NCI-H128 (cell line): ENCODE measurements at regions not wholly inside any gene's neighbourhood (a gene's known extent, or its start where the extent isn't known, plus 50 kb on each side); places are given as distances from the start of the nearest gene placed in this dataset.

Experiments used
- DNase-seq: peaks from one replicate; lab custom pipeline; 2025; ENCODE audit not compliant: unreplicated experiment; lab: John Stamatoyannopoulos, UW

DNA sequence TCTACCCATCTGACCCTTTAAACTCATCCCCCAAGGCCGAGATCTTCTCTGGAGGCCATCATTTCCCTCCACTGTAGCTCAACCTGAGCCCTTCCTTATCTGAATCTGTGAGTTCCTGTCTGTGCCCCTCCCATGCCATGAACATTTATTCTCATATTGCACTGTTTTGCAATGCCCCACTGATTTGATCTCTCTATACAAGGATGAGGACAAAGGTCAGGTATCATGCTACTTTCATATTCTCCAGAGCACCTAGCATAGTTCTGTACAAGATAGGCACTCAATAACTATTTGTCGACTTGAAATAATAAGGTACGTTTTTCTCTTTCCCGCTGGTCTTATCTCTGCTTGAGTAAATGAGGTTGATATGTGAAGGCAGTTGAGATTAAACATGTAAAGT, 135.5 kb downstream of the KLF5 start:
- no peak for DNase-seq

DNA sequence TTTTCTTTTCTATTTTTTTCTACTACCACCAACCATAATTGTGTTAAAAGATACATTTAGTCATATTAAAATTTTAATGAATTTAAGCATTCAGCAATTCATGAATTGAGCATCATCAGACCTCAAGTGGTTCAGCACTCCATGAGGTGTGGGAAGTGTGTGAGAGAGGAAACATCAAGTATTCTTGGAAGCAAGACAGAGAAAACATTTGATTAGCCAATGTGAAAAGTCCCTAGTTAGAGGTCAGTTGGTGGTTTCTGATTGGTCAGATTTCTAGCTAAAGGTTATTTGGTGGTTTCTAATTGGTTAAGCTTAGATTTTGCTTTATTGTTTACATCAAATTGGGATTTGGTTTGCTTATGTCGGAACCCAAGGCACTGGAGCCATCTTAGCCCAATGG, 134.7 kb downstream of the KLF5 start:
- no peak for DNase-seq

DNA sequence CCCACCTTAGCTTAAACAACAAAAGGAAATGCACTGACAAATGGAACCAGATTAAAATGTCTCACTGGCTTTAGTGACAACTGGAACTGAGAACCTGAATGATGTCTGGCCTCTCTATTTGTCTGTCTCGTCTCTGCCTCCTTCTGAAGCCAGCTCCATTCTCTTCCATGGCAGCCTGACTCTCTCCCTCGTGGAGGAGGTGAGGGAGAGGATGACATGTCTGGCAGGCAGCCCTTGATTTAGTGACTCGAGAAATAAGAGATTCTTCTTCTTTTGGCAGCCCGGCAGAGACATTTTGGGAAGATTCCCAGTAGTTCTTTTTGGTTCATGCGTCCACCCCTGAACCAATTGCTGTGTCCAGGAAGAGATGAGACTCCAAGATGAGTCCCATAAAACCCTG, 131.7 kb downstream of the KLF5 start:
- no peak for DNase-seq

DNA sequence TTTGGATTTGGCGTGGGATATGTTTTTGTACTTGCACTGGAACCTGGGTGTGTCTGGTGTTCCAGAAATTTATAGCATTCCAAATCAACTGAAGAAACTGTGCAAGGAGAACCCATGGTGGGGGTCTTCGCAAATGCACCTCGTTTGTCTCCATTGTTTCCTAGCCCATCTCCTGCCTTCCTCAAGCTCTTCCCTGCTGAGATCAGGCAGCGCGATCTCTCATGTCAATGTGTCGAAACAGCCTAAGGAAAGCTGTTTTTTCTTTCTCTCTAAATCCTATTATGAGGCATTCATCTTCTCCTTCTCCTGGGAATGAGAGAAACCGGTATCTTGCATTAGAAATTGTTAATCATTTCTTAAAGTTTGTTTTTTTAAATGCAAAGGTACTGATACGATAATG, 131.0 kb downstream of the KLF5 start:
- DNase-seq = no peak

DNA sequence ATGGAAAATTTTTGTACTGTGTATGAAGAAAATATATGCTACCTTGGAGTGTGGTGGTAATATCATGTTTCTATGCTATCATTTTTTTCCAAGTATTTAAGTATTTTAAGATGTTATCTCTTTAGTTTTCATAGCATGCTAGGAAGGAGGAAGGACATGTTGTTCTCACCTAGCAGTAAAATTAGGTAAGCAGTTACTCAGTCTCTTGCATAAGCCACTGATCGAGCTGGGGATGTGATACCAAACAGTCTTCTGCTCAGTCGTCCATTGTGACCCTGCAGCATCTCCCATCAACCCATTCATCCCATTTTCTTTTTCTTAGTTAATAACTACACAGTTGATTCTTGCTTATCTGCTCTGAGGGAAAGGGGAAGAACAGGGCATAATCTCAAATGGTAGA, 130.6 kb downstream of the KLF5 start:
- DNase-seq = no peak

DNA sequence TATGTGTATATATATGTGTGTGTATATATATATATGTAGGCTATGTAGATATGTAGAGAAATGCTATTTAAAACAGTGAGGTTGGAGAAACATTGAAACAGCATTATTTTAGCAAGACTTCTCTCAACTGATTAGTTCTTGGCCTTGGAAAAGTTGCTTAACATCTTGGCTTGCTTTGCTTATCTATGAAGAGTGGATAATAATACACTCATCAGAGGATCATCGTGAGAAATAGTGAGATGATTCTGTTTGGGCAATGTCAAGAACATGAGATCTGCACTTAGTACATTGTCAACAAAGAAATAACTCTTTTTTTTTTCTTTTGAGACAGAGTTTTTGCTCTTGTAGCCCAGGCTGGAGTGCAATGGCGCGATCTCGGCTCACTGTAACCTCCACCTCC, 128.3 kb downstream of the KLF5 start:
- DNase-seq = no peak

DNA sequence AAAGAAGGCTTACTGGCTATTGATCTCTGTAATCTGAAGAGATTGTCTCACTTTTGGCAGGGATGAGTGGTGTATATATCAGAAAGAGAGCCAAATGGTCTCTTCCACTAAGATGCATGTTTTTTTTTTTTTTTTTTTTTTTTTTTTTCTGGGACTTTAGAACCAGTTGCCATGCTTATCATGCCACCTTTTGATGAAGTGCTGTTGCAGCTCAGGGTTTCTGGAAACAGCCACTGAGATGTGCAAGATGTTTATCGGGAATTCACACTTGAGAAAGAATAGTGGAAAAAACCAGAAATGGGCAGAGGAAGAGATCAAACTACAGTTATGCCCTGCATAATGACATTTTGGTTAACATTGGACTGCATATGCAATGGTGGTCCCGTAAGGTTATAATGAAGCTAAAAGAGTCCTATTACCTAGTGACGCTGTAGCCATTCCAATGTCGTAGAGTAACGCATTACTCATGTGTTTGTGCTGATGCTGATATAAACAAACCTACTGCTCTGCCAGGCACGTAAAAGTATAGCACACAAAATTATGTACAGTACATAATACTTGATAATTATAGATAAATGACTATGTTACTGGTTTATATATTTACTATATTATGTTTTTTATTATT, 121.0 kb downstream of the KLF5 start:
- no peak for DNase-seq

DNA sequence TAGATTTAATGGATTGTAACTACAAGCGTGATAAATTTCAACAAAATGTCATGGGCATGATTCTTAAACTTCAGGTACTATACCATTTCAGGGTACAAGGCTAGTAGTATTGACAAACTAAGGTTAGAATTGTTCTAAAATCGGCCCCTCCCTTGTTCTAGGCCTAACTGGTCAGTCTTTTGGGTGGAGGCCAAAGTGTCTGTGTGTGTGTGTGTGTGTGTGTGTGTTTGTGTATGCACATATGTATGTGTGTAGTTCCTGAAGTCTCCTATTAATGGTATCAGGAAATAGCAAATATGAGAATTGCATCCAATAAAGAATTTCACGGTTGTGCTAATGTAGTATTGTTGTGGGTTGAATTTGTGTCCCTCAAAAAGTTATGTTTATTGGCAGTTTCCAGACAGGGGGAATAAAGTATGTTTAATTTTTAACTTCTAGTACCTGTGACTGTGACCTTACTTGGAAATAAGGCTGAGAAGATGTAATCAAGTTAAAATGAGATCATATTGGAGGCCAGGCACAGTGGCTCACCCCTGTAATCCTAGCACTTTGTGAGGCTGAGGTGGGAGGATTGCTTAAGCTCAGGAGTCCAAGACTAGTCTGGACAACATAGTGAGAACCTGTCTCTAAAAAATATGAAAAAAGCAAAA, 119.2 kb downstream of the KLF5 start:
- no peak for DNase-seq

DNA sequence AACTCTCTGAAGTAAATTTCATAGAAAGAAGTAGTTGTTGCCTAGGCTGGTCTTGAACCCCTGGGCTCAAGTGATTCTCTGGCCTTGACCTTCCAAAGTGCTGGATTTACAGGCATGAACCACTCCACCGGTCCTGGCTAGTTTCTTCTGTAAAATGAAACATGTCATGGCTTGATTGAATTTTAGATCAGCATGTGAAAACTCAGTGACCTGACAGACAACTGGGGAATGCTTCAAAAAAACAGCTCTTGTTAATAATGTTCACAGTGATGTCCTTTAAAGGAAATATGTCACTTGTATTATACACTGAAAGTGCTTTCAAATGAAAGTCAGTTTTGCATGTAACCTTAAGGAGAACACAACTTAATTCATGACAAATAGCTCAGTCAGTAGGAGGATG, 118.2 kb downstream of the KLF5 start:
- DNase-seq = no peak

DNA sequence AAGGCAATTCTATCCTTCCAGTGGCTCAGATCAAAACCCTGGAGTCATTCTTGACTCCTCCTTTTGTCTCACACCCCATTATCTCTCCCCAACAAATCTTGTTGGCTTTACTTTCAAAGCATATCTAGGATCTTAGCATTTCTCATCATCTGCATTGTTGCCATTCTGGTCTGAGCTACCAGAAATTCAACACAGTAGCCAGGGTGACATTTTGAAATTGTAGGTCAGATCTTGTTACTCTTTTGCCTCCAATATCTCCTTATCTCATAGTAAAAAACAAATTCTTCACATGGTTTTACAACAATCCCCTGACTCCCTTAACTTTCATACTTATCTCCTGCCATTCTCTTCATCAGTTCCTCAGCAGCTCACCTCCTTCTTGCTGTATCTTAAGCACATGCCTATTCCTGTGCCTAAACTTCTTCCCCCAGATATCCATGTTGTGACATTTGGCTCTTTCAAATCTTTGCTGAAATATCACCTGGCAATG, 115.8 kb downstream of the KLF5 start:
- DNase-seq = no peak

DNA sequence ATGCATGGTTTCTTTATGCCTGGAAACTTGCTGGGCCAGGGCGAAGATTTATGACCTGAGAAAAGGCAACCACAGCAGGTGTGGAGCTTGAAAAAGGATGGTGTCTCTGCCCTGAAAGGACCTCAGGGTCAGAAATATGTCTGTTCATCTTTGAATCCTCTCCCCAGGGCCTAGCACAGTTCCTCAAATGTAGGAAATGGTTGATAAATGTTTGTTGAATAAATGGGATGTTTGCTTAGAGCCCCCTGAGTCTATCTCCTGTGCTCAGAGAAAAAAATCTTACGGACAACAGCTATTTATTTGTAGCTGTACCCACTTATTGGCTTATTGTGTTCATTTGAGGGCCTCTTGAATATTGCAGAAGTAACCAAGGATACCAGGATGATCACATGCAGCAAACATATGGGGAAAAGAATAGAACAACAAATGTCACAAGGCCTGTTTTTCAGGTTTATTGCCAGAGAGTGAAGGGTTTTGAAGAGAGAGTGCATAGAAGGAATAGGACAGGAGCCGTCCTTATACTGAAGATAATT, 114.5 kb downstream of the KLF5 start:
- DNase-seq = no peak

DNA sequence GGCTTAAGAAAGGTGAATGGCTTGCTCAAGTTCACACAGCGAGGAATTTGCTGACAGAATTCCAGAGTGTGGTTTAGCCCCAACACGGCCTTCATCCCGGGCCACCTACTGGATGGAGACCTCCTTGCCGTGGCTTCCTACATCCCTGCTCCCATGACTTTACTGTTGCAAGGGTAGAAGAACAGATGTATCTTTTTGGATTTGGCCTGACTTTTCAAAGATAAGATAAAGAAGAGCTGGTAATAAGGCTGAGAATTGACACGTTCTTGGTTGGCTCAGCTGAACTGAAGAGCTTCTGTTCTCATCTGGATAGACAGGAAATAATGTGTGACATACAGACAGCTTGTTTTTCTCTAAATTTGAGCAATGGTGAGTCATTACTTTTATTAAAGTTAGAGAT, 113.1 kb downstream of the KLF5 start:
- DNase-seq = no peak

DNA sequence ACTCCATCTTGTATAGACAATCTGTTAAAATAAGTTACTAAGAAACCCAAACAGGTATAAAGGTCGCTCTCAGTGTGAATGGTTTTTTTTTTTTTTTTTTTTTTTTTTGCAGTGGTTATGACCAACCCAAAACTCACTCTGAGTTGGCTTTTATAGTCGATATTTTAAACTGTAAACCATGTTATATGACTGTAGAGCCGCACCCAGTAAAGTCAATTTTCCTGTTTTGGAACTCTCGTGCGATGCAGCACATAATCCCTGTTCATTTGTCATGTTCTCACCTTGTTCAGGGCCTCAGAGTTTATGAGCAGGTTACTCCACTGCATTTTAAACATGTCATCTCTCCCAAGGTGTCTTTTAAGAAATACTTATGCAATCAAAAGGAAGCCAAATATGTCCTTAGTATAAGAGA, 112.5 kb downstream of the KLF5 start:
- no peak for DNase-seq

DNA sequence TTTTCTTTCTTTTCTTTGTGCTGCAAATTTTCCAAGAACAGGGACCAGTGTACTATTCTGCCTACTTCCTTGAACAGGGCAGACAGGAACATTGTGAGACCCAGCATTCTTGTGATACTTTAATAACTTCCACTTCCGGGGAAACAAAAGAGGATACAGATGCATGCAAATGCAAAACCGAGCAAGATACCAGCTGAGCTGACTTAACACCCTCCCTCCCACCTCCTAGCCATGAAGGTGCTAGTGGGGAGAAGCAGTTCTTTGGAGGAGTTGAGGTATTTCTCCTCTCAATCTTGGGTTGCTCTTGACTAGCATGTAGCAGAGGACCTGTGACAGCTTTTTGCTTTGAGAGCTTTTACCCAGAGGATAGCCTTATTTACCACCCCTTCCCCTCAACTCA, 111.2 kb downstream of the KLF5 start:
- DNase-seq = no peak

DNA sequence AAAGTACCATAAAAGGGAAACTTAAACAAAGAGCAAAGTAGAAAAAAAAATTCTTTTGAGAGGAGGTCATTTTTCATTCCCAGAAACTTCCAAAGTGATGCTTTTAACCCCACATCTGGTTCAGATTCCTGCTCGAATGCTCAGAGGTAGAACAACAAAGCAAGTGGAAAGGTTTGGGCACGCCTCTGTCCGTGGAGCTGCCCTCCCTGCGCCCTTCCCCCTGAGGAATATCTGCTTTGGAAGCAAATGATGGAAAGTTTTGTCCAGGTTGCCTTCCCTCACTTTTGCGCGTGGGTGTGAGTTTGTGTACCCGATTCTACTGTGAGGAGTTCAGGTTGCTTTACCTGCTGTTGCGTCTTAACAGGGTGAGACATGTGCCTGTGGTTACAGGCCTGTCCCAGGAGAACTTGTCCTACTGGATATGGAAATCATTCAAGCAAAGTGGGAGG, 110.2 kb downstream of the KLF5 start:
- no peak for DNase-seq

DNA sequence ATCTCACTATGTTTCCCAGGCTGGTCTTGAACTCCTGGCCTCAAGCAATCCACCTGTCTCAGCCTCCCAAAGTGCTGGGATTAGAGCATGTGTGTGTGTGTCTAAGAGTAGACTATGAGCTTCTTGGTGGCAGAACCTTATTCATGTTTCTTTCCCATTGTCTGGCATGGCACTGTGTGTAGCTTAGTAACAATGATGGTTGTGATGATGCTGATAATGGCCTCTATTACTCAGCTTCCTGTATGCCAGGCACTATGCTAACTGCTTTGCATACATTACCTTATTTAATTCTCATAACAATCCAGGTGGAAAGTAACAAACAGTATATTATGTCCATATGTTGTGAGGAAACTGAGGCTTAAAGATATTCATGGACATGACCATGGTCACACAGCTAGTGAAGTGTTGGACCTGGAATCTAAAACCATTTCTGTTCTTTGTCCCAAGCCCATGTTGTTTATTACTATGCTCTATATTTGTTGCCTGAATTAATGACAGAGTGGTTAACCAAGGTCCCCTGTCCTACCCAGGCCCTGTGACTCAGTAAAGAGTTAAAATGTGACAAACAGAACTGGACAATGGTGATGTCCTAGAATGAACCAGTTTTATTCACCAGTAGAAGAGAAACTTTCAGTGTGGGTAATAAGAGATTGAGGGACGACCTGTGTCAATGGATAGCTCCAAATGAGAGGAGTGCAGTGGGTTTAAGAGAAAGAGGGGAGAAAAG, 109.6 kb downstream of the KLF5 start:
- DNase-seq = no peak

DNA sequence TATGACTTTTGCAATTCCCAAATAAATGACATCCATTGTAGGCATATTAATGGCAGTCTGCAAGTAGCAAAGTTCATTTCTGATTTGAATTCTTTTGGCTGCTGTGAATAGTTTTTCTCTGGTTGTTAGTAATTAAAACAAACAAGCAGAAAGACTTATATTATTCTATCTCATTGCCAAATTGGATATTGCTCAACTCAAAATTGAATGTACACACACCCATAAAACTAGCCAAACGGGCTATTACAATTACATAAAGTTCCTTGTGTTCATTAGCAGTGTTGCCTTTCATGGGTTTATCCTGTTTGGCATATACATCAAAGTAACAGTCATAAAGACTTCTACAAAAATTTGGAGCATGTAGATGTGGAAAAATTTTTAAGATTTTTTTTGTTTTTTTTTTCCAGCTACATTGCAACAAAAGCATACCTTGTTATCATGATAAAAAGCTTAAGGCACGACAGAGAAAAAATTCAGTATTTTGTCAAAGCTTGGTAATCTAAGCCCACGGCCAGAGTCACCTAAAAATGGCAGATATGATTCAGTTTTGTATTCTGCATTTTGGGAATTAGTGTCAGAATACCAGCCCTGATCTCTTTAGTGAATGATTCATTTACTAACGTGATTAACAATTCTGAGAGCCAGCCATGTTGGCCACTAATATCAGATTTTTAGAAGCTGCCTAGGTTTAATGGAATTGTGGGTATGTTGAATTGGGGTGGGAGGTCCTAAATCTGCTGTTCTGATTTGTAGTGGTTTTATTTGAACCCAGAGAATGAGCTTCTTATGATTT, 108.4 kb downstream of the KLF5 start:
- no peak for DNase-seq

DNA sequence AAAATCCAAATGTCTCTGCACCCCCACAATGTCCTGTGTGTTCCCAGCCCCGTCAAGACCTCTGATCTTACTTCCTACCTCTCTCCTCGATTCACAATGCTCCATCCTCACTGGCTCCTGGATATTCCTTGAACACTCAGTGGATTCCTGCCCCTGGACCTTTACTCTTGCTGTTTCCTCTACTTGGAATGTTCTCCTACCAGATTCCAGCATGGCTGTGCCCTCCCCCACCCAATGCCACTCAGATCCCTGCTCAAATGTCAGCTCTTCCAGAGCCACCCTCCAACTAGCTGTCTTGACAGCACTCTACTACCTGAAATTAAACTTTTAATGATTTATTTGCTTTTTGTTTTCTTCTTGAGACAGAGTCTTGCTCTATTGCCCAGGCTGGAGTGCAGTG, 107.4 kb downstream of the KLF5 start:
- DNase-seq = no peak

DNA sequence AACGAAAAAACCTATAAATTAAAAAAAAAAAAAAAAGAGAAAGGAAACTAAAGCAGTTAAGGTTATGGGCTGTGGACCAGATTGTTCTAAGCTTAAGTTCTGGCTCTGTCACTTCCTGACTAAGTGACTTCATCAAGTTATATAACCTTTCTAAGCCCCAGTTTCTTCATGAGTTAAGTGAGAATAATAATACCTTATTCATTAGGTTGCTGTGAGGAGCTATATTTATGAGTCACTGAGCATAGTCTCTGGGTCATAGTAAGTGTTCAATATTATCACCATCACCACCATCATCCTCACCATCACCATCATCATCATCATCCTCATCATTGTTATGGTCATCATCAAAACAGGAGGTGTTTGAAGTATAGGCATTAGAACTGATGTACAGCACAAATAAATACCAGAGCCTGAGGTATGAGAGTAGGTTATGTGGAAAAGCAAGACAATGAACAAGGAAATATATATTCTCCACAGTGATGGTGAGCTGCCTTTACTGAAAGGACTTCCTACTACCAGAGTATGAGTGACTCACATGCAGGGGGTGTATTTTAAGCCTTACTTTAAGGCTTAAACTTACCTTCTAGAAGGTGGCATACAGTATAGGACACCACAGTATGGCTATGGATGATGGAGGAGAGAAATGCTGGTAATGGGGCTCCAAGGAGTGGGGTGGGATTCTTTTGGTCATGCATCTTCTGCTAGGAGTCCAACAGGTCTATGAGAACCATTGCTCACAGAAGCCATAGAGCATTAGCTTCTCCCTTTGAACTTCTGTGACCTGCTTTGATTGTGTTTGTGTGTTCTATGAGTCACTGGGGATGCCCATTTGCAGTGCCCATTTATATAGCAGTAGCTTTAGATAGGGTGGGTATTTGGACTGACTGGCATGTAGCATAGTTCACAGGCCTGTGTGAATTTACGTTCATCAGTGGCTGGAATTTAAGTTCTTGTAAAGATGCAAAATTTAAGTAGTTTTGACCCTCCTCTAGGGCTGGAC, 104.4 kb downstream of the KLF5 start:
- DNase-seq = no peak
